ENCODE measurements at regions not wholly inside any gene's neighbourhood (a gene's known extent, or its start where the extent isn't known, plus 50 kb on each side); places are given as distances from the start of the nearest gene placed in this dataset.

DNA sequence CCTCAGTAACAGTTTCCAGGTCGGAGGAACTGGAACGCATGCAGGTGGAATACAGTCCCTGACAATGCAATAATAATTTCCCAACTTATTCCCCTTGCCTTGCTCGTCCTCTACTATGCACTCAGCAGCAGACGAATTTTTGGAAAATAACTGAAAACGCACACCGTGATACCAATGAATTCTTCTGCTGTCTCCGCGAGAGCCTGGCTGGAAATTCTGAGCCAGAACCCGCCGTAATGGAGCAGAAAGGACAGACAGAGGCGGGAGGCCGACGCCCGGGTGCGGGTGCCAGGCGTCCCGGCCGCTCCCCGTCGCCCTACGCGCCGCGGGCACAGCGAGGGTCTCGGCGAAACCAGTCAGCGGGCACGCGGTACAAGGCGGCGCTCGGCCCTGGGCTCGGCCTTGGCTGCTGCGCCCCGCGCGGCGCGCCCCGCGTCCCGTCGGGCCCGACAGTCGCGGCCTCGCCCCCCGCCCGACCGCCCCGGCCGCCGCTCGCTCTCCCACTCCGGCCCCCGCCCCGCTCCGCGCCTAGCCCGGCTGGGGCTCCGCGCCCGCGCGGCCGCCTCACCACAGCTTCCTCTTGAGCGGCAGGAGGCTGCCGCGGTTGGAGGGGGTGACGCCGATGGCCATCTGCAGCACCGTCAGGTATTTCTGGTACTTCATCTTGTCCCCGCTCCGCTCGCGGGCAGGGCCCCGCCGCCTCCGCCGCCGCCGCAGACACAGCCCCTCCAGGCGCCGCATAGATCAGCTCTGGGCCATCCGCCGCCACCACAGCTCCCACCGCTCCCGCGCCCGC lies 114.5 kb upstream of the GOLGA8J start:
- TF ChIP-seq, protein P1, sequence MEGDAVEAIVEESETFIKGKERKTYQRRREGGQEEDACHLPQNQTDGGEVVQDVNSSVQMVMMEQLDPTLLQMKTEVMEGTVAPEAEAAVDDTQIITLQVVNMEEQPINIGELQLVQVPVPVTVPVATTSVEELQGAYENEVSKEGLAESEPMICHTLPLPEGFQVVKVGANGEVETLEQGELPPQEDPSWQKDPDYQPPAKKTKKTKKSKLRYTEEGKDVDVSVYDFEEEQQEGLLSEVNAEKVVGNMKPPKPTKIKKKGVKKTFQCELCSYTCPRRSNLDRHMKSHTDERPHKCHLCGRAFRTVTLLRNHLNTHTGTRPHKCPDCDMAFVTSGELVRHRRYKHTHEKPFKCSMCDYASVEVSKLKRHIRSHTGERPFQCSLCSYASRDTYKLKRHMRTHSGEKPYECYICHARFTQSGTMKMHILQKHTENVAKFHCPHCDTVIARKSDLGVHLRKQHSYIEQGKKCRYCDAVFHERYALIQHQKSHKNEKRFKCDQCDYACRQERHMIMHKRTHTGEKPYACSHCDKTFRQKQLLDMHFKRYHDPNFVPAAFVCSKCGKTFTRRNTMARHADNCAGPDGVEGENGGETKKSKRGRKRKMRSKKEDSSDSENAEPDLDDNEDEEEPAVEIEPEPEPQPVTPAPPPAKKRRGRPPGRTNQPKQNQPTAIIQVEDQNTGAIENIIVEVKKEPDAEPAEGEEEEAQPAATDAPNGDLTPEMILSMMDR (IDR thresholded peaks at IDR 0.05 in 4 of 5, conservative IDR thresholded peaks at IDR 0.05 in 1 of 5), result no peak
- no peak for TF ChIP-seq POLR2A (IDR thresholded peaks at IDR 0.05)
